Coronary artery (tissue), 2 donors: ENCODE measurements at regions not wholly inside any gene's neighbourhood (a gene's known extent, or its start where the extent isn't known, plus 50 kb on each side); places are given as distances from the start of the nearest gene placed in this dataset.

Experiments used
- DNase-seq: peaks from one replicate; pipeline ENCODE4 v3.0.0-alpha.2; 2017; ENCODE audit warnings: low spot score
- H3K27ac ChIP-seq, 2 donors: fragments of 200-600 bp; sonication (generic); one replicate each; pipeline ENCODE4 v1.5.1; 2016 to 2019
- H3K4me3 ChIP-seq: fragments of 200-600 bp; sonication (generic); 2 replicates; pipeline ENCODE4 v1.5.1; 2016; ENCODE audit warnings: mild to moderate bottlenecking, moderate library complexity
- CTCF ChIP-seq: fragments of 200-600 bp; sonication (generic); IDR thresholded peaks from one replicate; pipeline ENCODE4 v1.5.1; 2019; ENCODE audit warnings: antibody characterized with exemption

- DNase-seq: no peak
- H3K27ac ChIP-seq: no peak overlapping the region
- TF ChIP-seq CTCF: no peak
- no peak overlapping the region for H3K4me3 ChIP-seq
Measured at GRCh38 chr12:124233041-124233796, 61.7 kb upstream of the RFLNA start.

GRCh38 chr12:124233846-124234640 is 60.9 kb upstream of the RFLNA start:
- TF ChIP-seq CTCF: no peak
- peak overlapping the region in 1 of 2 donors; percentile 13 for H3K27ac ChIP-seq
- DNase-seq: no peak
- H3K4me3 ChIP-seq: no peak overlapping the region

GRCh38 chr12:124236625-124237031 is 58.3 kb upstream of the RFLNA start:
- TF ChIP-seq CTCF: no peak
- Histone ChIP-seq H3K27ac (no peak overlapping the region), H3K4me3 (no peak overlapping the region)
- no peak for DNase-seq

GRCh38 chr12:124238886-124239285 is 56.0 kb upstream of the RFLNA start:
- no peak for DNase-seq
- no peak for TF ChIP-seq CTCF
- Histone ChIP-seq H3K27ac (no peak overlapping the region), H3K4me3 (no peak overlapping the region)

GRCh38 chr12:124240493-124240892 is 54.4 kb upstream of the RFLNA start:
- no peak for TF ChIP-seq CTCF
- no peak for DNase-seq
- no peak overlapping the region for H3K4me3 ChIP-seq
- H3K27ac ChIP-seq: no peak overlapping the region

GRCh38 chr12:124241776-124242528 is 52.9 kb upstream of the RFLNA start:
- Histone ChIP-seq H3K4me3 (no peak overlapping the region), H3K27ac (no peak overlapping the region)
- no peak for TF ChIP-seq CTCF
- DNase-seq: no peak
